Activated naive CD8-positive, alpha-beta T cell treated with anti-CD3 and anti-CD28 coated beads, Interleukin-2, amount 50 U/mL, for 24 hours (primary cell): ENCODE measurements at regions not wholly inside any gene's neighbourhood (a gene's known extent, or its start where the extent isn't known, plus 50 kb on each side); places are given as distances from the start of the nearest gene placed in this dataset.

Experiments
- ATAC-seq: fragments of 150-1000 bp; cut with Tn5 transposase; one replicate; pipeline ENCODE4 v1.10.0; 2021
- DNase-seq: peaks from one replicate; pipeline ENCODE4 v3.0.0; 2021
- H3K27ac Mint-ChIP-seq: one replicate; pipeline ENCODE4 v1.8.0; 2021; ENCODE audit warnings: mild to moderate bottlenecking, mixed read lengths
- H3K27me3 Mint-ChIP-seq: one replicate; pipeline ENCODE4 v1.8.0; 2021; ENCODE audit warnings: mixed read lengths
- H3K36me3 Mint-ChIP-seq: one replicate; pipeline ENCODE4 v1.8.0; 2021; ENCODE audit warnings: low read depth, mixed read lengths
- H3K4me1 Mint-ChIP-seq: one replicate; pipeline ENCODE4 v1.8.0; 2021; ENCODE audit warnings: mixed read lengths
- H3K4me3 Mint-ChIP-seq: one replicate; pipeline ENCODE4 v1.8.0; 2021; ENCODE audit warnings: mild to moderate bottlenecking, moderate library complexity, mixed read lengths
- H3K9me3 Mint-ChIP-seq: one replicate; pipeline ENCODE4 v1.8.0; 2021; ENCODE audit warnings: mixed read lengths

GRCh38 chr4:33323393-33323792 is 2603.2 kb downstream of the PCDH7 start:
- H3K27me3 Mint-ChIP-seq = no peaks in the 10 kb centered on the region
- ATAC-seq = no peak
- H3K9me3 Mint-ChIP-seq = peaks cover 7% of the 10 kb centered on the region
- H3K36me3 Mint-ChIP-seq = no peaks in the 10 kb centered on the region
- no peak for DNase-seq
- no peaks in the 10 kb centered on the region for H3K4me1 Mint-ChIP-seq
- no peak overlapping the region for H3K4me3 Mint-ChIP-seq
- H3K27ac Mint-ChIP-seq = no peak overlapping the region

GRCh38 chr4:33334416-33334815 is 2614.2 kb downstream of the PCDH7 start:
- Mint-ChIP-seq H3K4me3 (no peak overlapping the region), H3K9me3 (peaks cover 39% of the 10 kb centered on the region), H3K4me1 (no peaks in the 10 kb centered on the region), H3K27me3 (no peaks in the 10 kb centered on the region), H3K27ac (no peak overlapping the region), H3K36me3 (no peaks in the 10 kb centered on the region)
- no peak for ATAC-seq
- DNase-seq = no peak

- Mint-ChIP-seq H3K36me3 (no peaks in the 10 kb centered on the region), H3K27ac (no peak overlapping the region), H3K27me3 (no peaks in the 10 kb centered on the region), H3K4me3 (no peak overlapping the region), H3K9me3 (peaks cover 16% of the 10 kb centered on the region), H3K4me1 (no peaks in the 10 kb centered on the region)
- DNase-seq (no peak), ATAC-seq (no peak)
Observed at GRCh38 chr4:33339762-33340161, 2619.6 kb downstream of the PCDH7 start.

GRCh38 chr4:33340168-33340567 is 2620.0 kb downstream of the PCDH7 start:
- no peak for ATAC-seq
- peaks cover 18% of the 10 kb centered on the region for H3K9me3 Mint-ChIP-seq
- no peak for DNase-seq
- H3K27me3 Mint-ChIP-seq = no peaks in the 10 kb centered on the region
- H3K27ac Mint-ChIP-seq = no peak overlapping the region
- H3K36me3 Mint-ChIP-seq = no peaks in the 10 kb centered on the region
- no peak overlapping the region for H3K4me3 Mint-ChIP-seq
- no peaks in the 10 kb centered on the region for H3K4me1 Mint-ChIP-seq

GRCh38 chr4:33349376-33349775 is 2629.2 kb downstream of the PCDH7 start:
- H3K36me3 Mint-ChIP-seq = no peaks in the 10 kb centered on the region
- no peak overlapping the region for H3K27ac Mint-ChIP-seq
- H3K9me3 Mint-ChIP-seq = peaks cover 9% of the 10 kb centered on the region
- no peaks in the 10 kb centered on the region for H3K27me3 Mint-ChIP-seq
- DNase-seq (no peak), ATAC-seq (no peak)
- H3K4me3 Mint-ChIP-seq = no peak overlapping the region
- no peaks in the 10 kb centered on the region for H3K4me1 Mint-ChIP-seq

GRCh38 chr4:33357121-33357520 is 2637.0 kb downstream of the PCDH7 start:
- peaks cover 8% of the 10 kb centered on the region for H3K9me3 Mint-ChIP-seq
- no peaks in the 10 kb centered on the region for H3K36me3 Mint-ChIP-seq

GRCh38 chr4:33369446-33369845 is 2649.3 kb downstream of the PCDH7 start:
- Mint-ChIP-seq H3K4me1 (no peaks in the 10 kb centered on the region), H3K9me3 (peaks cover 18% of the 10 kb centered on the region), H3K36me3 (no peaks in the 10 kb centered on the region), H3K27me3 (no peaks in the 10 kb centered on the region), H3K27ac (no peak overlapping the region), H3K4me3 (no peak overlapping the region)
- ATAC-seq (no peak), DNase-seq (no peak)

More at GRCh38 chr4:33357121-33357520, 2637.0 kb downstream of the PCDH7 start:
- H3K4me1 Mint-ChIP-seq = no peaks in the 10 kb centered on the region
- DNase-seq = no peak
- no peak overlapping the region for H3K4me3 Mint-ChIP-seq
- no peak for ATAC-seq
- H3K27me3 Mint-ChIP-seq = no peaks in the 10 kb centered on the region
- H3K27ac Mint-ChIP-seq = no peak overlapping the region

- no peaks in the 10 kb centered on the region for H3K27me3 Mint-ChIP-seq
- DNase-seq = no peak
- H3K4me3 Mint-ChIP-seq = no peak overlapping the region
- H3K4me1 Mint-ChIP-seq = no peaks in the 10 kb centered on the region
- H3K36me3 Mint-ChIP-seq = no peaks in the 10 kb centered on the region
- H3K9me3 Mint-ChIP-seq = no peaks in the 10 kb centered on the region
- ATAC-seq = no peak
- no peak overlapping the region for H3K27ac Mint-ChIP-seq
Observed at GRCh38 chr4:33381816-33382215, 2661.6 kb downstream of the PCDH7 start.

- Mint-ChIP-seq H3K9me3 (no peaks in the 10 kb centered on the region), H3K4me1 (no peaks in the 10 kb centered on the region), H3K27me3 (no peaks in the 10 kb centered on the region), H3K4me3 (no peak overlapping the region), H3K27ac (no peak overlapping the region), H3K36me3 (no peaks in the 10 kb centered on the region)
- ATAC-seq (no peak), DNase-seq (no peak)
Observed at GRCh38 chr4:33386764-33387163, 2666.6 kb downstream of the PCDH7 start.

- no peak overlapping the region for H3K27ac Mint-ChIP-seq
- H3K27me3 Mint-ChIP-seq = no peaks in the 10 kb centered on the region
- no peaks in the 10 kb centered on the region for H3K36me3 Mint-ChIP-seq
- ATAC-seq (no peak), DNase-seq (no peak)
- H3K4me3 Mint-ChIP-seq = no peak overlapping the region
- H3K9me3 Mint-ChIP-seq = no peaks in the 10 kb centered on the region
- no peaks in the 10 kb centered on the region for H3K4me1 Mint-ChIP-seq
Observed at GRCh38 chr4:33390976-33391375, 2670.8 kb downstream of the PCDH7 start.

GRCh38 chr4:33395731-33396485 is 2675.7 kb downstream of the PCDH7 start:
- Mint-ChIP-seq H3K36me3 (no peaks in the 10 kb centered on the region), H3K27me3 (no peaks in the 10 kb centered on the region), H3K4me1 (no peaks in the 10 kb centered on the region), H3K27ac (no peak overlapping the region), H3K4me3 (no peak overlapping the region), H3K9me3 (peaks cover 13% of the 10 kb centered on the region)
- DNase-seq (no peak), ATAC-seq (no peak)

GRCh38 chr4:33400504-33400903 is 2680.3 kb downstream of the PCDH7 start:
- H3K4me3 Mint-ChIP-seq = no peak overlapping the region
- H3K27ac Mint-ChIP-seq = no peak overlapping the region
- H3K4me1 Mint-ChIP-seq = no peaks in the 10 kb centered on the region
- no peak for DNase-seq
- no peaks in the 10 kb centered on the region for H3K27me3 Mint-ChIP-seq
- no peak for ATAC-seq
- peaks cover 25% of the 10 kb centered on the region for H3K9me3 Mint-ChIP-seq
- H3K36me3 Mint-ChIP-seq = no peaks in the 10 kb centered on the region

- Mint-ChIP-seq H3K9me3 (peaks cover 18% of the 10 kb centered on the region), H3K4me3 (no peak overlapping the region)
- no peak for ATAC-seq
Observed at GRCh38 chr4:33407496-33407895, 2687.3 kb downstream of the PCDH7 start.

GRCh38 chr4:33411182-33411581 is 2691.0 kb downstream of the PCDH7 start:
- ATAC-seq = no peak
- no peak overlapping the region for H3K4me3 Mint-ChIP-seq
- H3K27me3 Mint-ChIP-seq = no peaks in the 10 kb centered on the region
- DNase-seq = no peak
- no peaks in the 10 kb centered on the region for H3K36me3 Mint-ChIP-seq
- no peak overlapping the region for H3K27ac Mint-ChIP-seq
- peaks cover 20% of the 10 kb centered on the region for H3K9me3 Mint-ChIP-seq
- H3K4me1 Mint-ChIP-seq = no peaks in the 10 kb centered on the region

More at GRCh38 chr4:33407496-33407895, 2687.3 kb downstream of the PCDH7 start:
- Mint-ChIP-seq H3K27me3 (no peaks in the 10 kb centered on the region), H3K36me3 (no peaks in the 10 kb centered on the region), H3K4me1 (no peaks in the 10 kb centered on the region), H3K27ac (no peak overlapping the region)
- DNase-seq = no peak

GRCh38 chr4:33421887-33422286 is 2701.7 kb downstream of the PCDH7 start:
- Mint-ChIP-seq H3K27ac (no peak overlapping the region), H3K36me3 (no peaks in the 10 kb centered on the region), H3K4me1 (no peaks in the 10 kb centered on the region), H3K4me3 (no peak overlapping the region), H3K27me3 (no peaks in the 10 kb centered on the region), H3K9me3 (peaks cover under 1% of the 10 kb centered on the region)
- DNase-seq = no peak
- no peak for ATAC-seq

- peaks cover 1% of the 10 kb centered on the region for H3K9me3 Mint-ChIP-seq
- DNase-seq = no peak
- no peak for ATAC-seq
- H3K4me3 Mint-ChIP-seq = no peak overlapping the region
- no peaks in the 10 kb centered on the region for H3K27me3 Mint-ChIP-seq
- no peaks in the 10 kb centered on the region for H3K36me3 Mint-ChIP-seq
- H3K4me1 Mint-ChIP-seq = no peaks in the 10 kb centered on the region
- H3K27ac Mint-ChIP-seq = no peak overlapping the region
Observed at GRCh38 chr4:33422656-33423055, 2702.5 kb downstream of the PCDH7 start.
